ENCODE measurements at regions not wholly inside any gene's neighbourhood (a gene's known extent, or its start where the extent isn't known, plus 50 kb on each side); places are given as distances from the start of the nearest gene placed in this dataset.
"Not testable (repeated sequence)": the region's sequence is repeated elsewhere in the genome, so short reads cannot be mapped to it uniquely, and the experiment has no call there.

- no peak overlapping the region for H3K4me3 Mint-ChIP-seq
- Histone ChIP-seq H3K27ac (ENCODE audit: low read length in 2 of 2) (no peak overlapping the region), H3K4me1 (ENCODE audit: control insufficient read depth in 2 of 2, insufficient read depth in 2 of 2, low read length in 2 of 2) (no peaks in the 10 kb centered on the region), H3K79me2 (ENCODE audit: control insufficient read depth, insufficient read depth, low read length) (no peaks in the 10 kb centered on the region), H3K27me3 (replicated peaks in 1 of 4; ENCODE audit: control extremely low read depth in 1 of 4, control insufficient read depth in 3 of 4, insufficient read depth in 4 of 4, low read length in 3 of 4) (no peaks in the 10 kb centered on the region), H3K9ac (ENCODE audit: low read length) (no peak overlapping the region), H2AFZ (ENCODE audit: insufficient read depth, low read depth, low read length, poor library complexity, severe bottlenecking) (no peak overlapping the region), H4K20me1 (ENCODE audit: control insufficient read depth, insufficient read depth, low read length, poor library complexity, severe bottlenecking) (no peaks in the 10 kb centered on the region), H3K4me2 (replicated peaks; ENCODE audit: low read depth, low read length, poor library complexity, severe bottlenecking) (no peak overlapping the region), H3K9me3 (ENCODE audit: control extremely low read depth in 1 of 3, control insufficient read depth in 2 of 3, insufficient read depth in 1 of 3, low read length in 2 of 3) (no peaks in the 10 kb centered on the region), H3K36me3 (replicated peaks in 1 of 2; ENCODE audit: control extremely low read depth in 1 of 2, control insufficient read depth in 1 of 2, extremely low read depth in 1 of 2, insufficient read depth in 2 of 2, low read length in 1 of 2) (no peaks in the 10 kb centered on the region), H3K4me3 (ENCODE audit: control extremely low read depth in 1 of 5, extremely low read depth in 1 of 5, insufficient read depth in 1 of 5, low read depth in 2 of 5, low read length in 4 of 5) (no peak overlapping the region)
- no peaks in the 10 kb centered on the region for H3K4me1 Mint-ChIP-seq
- no peaks in the 10 kb centered on the region for H3K27me3 Mint-ChIP-seq
- ChIA-PET POLR2A (no interaction called here), CTCF (no interaction called here)
- H3K27ac Mint-ChIP-seq: no peak overlapping the region
- intact Hi-C loops (cut with micrococcal nuclease): no loop called here
- no peak for DNase-seq
- TF ChIP-seq, protein P1, sequence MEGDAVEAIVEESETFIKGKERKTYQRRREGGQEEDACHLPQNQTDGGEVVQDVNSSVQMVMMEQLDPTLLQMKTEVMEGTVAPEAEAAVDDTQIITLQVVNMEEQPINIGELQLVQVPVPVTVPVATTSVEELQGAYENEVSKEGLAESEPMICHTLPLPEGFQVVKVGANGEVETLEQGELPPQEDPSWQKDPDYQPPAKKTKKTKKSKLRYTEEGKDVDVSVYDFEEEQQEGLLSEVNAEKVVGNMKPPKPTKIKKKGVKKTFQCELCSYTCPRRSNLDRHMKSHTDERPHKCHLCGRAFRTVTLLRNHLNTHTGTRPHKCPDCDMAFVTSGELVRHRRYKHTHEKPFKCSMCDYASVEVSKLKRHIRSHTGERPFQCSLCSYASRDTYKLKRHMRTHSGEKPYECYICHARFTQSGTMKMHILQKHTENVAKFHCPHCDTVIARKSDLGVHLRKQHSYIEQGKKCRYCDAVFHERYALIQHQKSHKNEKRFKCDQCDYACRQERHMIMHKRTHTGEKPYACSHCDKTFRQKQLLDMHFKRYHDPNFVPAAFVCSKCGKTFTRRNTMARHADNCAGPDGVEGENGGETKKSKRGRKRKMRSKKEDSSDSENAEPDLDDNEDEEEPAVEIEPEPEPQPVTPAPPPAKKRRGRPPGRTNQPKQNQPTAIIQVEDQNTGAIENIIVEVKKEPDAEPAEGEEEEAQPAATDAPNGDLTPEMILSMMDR (IDR thresholded peaks at IDR 0.05): no peak
- no peak for TF ChIP-seq EZH2 (IDR thresholded peaks at IDR 0.05; ENCODE audit: borderline replicate concordance, insufficient read depth, low read depth, low read length, poor library complexity, severe bottlenecking)
- H3K9me3 Mint-ChIP-seq (ENCODE audit: insufficient read depth): peaks cover 2% of the 10 kb centered on the region
- no CpG with 5 or more reads among the region's 1 CpG for WGBS (ENCODE audit: insufficient coverage)
- no peak for ATAC-seq (ENCODE audit: low read depth)
Measured at GRCh38 chr7:13751766-13752165, 237.7 kb downstream of the ETV1 start.

- Histone ChIP-seq H3K27ac (ENCODE audit: low read length in 2 of 2) (no peak overlapping the region), H3K4me2 (replicated peaks; ENCODE audit: low read depth, low read length, poor library complexity, severe bottlenecking) (no peak overlapping the region), H3K9ac (ENCODE audit: low read length) (no peak overlapping the region), H3K9me3 (ENCODE audit: control extremely low read depth in 1 of 3, control insufficient read depth in 2 of 3, insufficient read depth in 1 of 3, low read length in 2 of 3) (no peaks in the 10 kb centered on the region), H3K79me2 (ENCODE audit: control insufficient read depth, insufficient read depth, low read length) (no peaks in the 10 kb centered on the region), H3K27me3 (replicated peaks in 1 of 4; ENCODE audit: control extremely low read depth in 1 of 4, control insufficient read depth in 3 of 4, insufficient read depth in 4 of 4, low read length in 3 of 4) (no peaks in the 10 kb centered on the region), H2AFZ (ENCODE audit: insufficient read depth, low read depth, low read length, poor library complexity, severe bottlenecking) (no peak overlapping the region), H3K4me1 (ENCODE audit: control insufficient read depth in 2 of 2, insufficient read depth in 2 of 2, low read length in 2 of 2) (no peaks in the 10 kb centered on the region), H4K20me1 (ENCODE audit: control insufficient read depth, insufficient read depth, low read length, poor library complexity, severe bottlenecking) (no peaks in the 10 kb centered on the region), H3K36me3 (replicated peaks in 1 of 2; ENCODE audit: control extremely low read depth in 1 of 2, control insufficient read depth in 1 of 2, extremely low read depth in 1 of 2, insufficient read depth in 2 of 2, low read length in 1 of 2) (no peaks in the 10 kb centered on the region), H3K4me3 (ENCODE audit: control extremely low read depth in 1 of 5, extremely low read depth in 1 of 5, insufficient read depth in 1 of 5, low read depth in 2 of 5, low read length in 4 of 5) (no peak overlapping the region)
- ATAC-seq (ENCODE audit: low read depth): no peak
- intact Hi-C loops (cut with micrococcal nuclease): no loop called here
- H3K27me3 Mint-ChIP-seq: no peaks in the 10 kb centered on the region
- no peak overlapping the region for H3K4me3 Mint-ChIP-seq
- no peaks in the 10 kb centered on the region for H3K4me1 Mint-ChIP-seq
- no peak for DNase-seq
- WGBS (ENCODE audit: insufficient coverage): 80% methylated on average over 1 of the region's 1 CpG
- CTCF ChIA-PET: no interaction called here
- no peak overlapping the region for H3K27ac Mint-ChIP-seq
- H3K9me3 Mint-ChIP-seq (ENCODE audit: insufficient read depth): peaks cover 2% of the 10 kb centered on the region
- POLR2A ChIA-PET: no interaction called here
- TF ChIP-seq, protein P1 (IDR thresholded peaks at IDR 0.05): no peak
- TF ChIP-seq EZH2 (IDR thresholded peaks at IDR 0.05; ENCODE audit: borderline replicate concordance, insufficient read depth, low read depth, low read length, poor library complexity, severe bottlenecking): no peak
Measured at GRCh38 chr7:13757841-13758240, 231.6 kb downstream of the ETV1 start.

GRCh38 chr7:13765853-13766252, 223.6 kb downstream of the ETV1 start:
- H3K9me3 Mint-ChIP-seq (ENCODE audit: insufficient read depth); H2AFZ ChIP-seq (ENCODE audit: insufficient read depth, low read depth, low read length, poor library complexity, severe bottlenecking); H4K20me1 ChIP-seq (ENCODE audit: control insufficient read depth, insufficient read depth, low read length, poor library complexity, severe bottlenecking); H3K27ac Mint-ChIP-seq; POLR2A ChIA-PET; ATAC-seq (ENCODE audit: low read depth); H3K27me3 ChIP-seq (replicated peaks in 1 of 4; ENCODE audit: control extremely low read depth in 1 of 4, control insufficient read depth in 3 of 4, insufficient read depth in 4 of 4, low read length in 3 of 4); CTCF ChIA-PET; H3K27me3 Mint-ChIP-seq; H3K36me3 ChIP-seq (replicated peaks in 1 of 2; ENCODE audit: control extremely low read depth in 1 of 2, control insufficient read depth in 1 of 2, extremely low read depth in 1 of 2, insufficient read depth in 2 of 2, low read length in 1 of 2); H3K79me2 ChIP-seq (ENCODE audit: control insufficient read depth, insufficient read depth, low read length); H3K9me3 ChIP-seq (ENCODE audit: control extremely low read depth in 1 of 3, control insufficient read depth in 2 of 3, insufficient read depth in 1 of 3, low read length in 2 of 3); H3K4me1 Mint-ChIP-seq; H3K4me1 ChIP-seq (ENCODE audit: control insufficient read depth in 2 of 2, insufficient read depth in 2 of 2, low read length in 2 of 2); H3K4me3 Mint-ChIP-seq; H3K4me3 ChIP-seq (ENCODE audit: control extremely low read depth in 1 of 5, extremely low read depth in 1 of 5, insufficient read depth in 1 of 5, low read depth in 2 of 5, low read length in 4 of 5); DNase-seq; H3K4me2 ChIP-seq (replicated peaks; ENCODE audit: low read depth, low read length, poor library complexity, severe bottlenecking); intact Hi-C loops (cut with micrococcal nuclease); H3K9ac ChIP-seq (ENCODE audit: low read length); H3K27ac ChIP-seq (ENCODE audit: low read length in 2 of 2): not testable (repeated sequence)
- 94% methylated on average over 8 of the region's 16 CpGs for WGBS (ENCODE audit: insufficient coverage)
